Upper lobe of left lung (tissue), 6 donors: ENCODE measurements at regions not wholly inside any gene's neighbourhood (a gene's known extent, or its start where the extent isn't known, plus 50 kb on each side); places are given as distances from the start of the nearest gene placed in this dataset.

Source experiments
- ATAC-seq, 2 donors: fragments of 200-7000 bp; cut with Tn5 transposase; one replicate each; pipeline ENCODE4 v1.9.1; 2022; ENCODE audit warnings: mild to moderate bottlenecking in 2 of 2, moderate library complexity in 2 of 2; ENCODE audit not compliant: low FRiP score in 2 of 2
- DNase-seq, 2 donors: peaks; one replicate each; pipeline ENCODE4 v3.0.0-alpha.2; 2019 to 2020
- H3K27ac ChIP-seq, 4 donors: fragments of 200-600 bp; sonication (generic); one replicate each; pipeline ENCODE4 v1.5.1; 2016 to 2019
- H3K27me3 ChIP-seq, 4 donors: fragments of 200-600 bp; sonication (generic); one replicate each; pipeline ENCODE4 v1.5.1; 2017 to 2019
- H3K36me3 ChIP-seq, 4 donors: fragments of 200-600 bp; sonication (generic); one replicate each; pipeline ENCODE4 v1.5.1; 2016 to 2019
- H3K4me1 ChIP-seq, 4 donors: fragments of 200-600 bp; sonication (generic); one replicate each; pipeline ENCODE4 v1.5.1; 2018 to 2019
- H3K4me3 ChIP-seq, 4 donors: fragments of 200-600 bp; sonication (generic); one replicate each; pipeline ENCODE4 v1.5.1; 2017 to 2019; ENCODE audit warnings: mild to moderate bottlenecking in 2 of 4, moderate library complexity in 1 of 4
- H3K9me3 ChIP-seq, 4 donors: fragments of 200-600 bp; sonication (generic); one replicate each; pipeline ENCODE4 v1.5.1; 2018 to 2019
- EP300 ChIP-seq, 4 donors: sonication (generic); formaldehyde crosslinking; IDR thresholded peaks; one replicate each; pipeline ENCODE4 v1.5.1; 2017; ENCODE audit warnings: antibody characterized with exemption in 4 of 4, control low read depth in 2 of 4
- POLR2A ChIP-seq, 4 donors: fragments of 450-650 bp; IDR thresholded peaks; one replicate each; pipeline ENCODE4 v1.5.1; 2016 to 2017; ENCODE audit warnings: antibody characterized with exemption in 4 of 4, mild to moderate bottlenecking in 2 of 4
- POLR2AphosphoS5 ChIP-seq, 2 donors: sonication (generic); formaldehyde crosslinking; IDR thresholded peaks; one replicate each; pipeline ENCODE4 v1.5.1; 2017; ENCODE audit warnings: antibody characterized with exemption in 2 of 2
- WGBS, 2 donors: methylation state at CpG; one replicate each; pipeline ENCODE4 v1.1.5; 2017 to 2018; 5-methylcytosine and 5-hydroxymethylcytosine counted together
- TF ChIP-seq, protein P1 (sequence below), 6 experiments: fragments of 450-650 bp in 4 of 6; fragments of 200-600 bp in 2 of 6; sonication (generic) in 2 of 6; IDR thresholded peaks; one replicate each; pipeline ENCODE4 v1.5.1; 2016 to 2019; ENCODE audit warnings: antibody characterized with exemption in 6 of 6
- donor health status: DM: no; HTN: no; CAD: no; lungs with moderate emphysema.
- donor health status: DM: no; HTN: yes; CAD: no; lungs with severe emphysema.

DNA sequence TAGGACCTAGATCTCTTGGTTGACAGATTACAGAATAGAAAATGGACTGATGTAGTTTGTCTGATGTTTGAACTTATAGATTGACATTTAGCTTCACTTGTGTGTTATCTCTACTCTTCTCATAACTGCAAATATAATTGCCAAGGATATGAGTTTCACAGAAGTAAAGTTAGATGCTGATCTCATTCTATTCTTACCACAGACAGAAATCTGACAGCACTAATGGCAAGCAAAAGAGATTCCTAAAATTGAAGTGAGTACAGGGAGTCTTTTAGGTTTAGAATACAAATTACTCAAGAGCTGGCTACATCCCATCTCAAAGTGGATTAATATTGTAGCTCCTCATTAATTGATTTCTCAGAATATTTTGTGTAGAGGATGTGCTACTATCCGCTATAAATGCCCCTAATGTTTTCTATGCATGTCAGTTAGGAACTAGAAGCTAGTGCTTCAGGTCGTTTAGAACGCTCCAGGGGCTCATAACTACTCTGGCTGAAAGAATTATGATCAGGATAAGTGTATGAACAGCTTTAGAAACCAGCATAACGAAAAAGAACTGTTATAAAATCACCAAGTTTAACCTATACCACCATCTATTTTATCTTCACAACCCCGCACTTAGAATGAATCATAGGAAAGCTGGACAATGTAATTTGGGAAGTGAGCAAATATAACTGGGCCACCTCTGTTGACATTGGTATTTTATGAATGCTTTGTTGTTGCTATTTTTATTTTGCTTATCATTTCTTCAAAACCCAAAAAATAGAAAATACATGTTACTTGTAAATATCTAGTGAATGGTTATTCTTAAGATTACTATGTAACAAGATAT is 378.8 kb upstream of the REG3G start:
- Histone ChIP-seq H3K4me3 (no peak overlapping the region), H3K36me3 (no peaks in the 10 kb centered on the region), H3K4me1 (no peaks in the 10 kb centered on the region), H3K27me3 (no peaks in the 10 kb centered on the region), H3K27ac (no peak overlapping the region), H3K9me3 (no peaks in the 10 kb centered on the region)
- DNase-seq (no peak), ATAC-seq (no peak)
- TF ChIP-seq POLR2AphosphoS5 (IDR thresholded peaks at IDR 0.05) (no peak), EP300 (IDR thresholded peaks at IDR 0.05) (no peak), POLR2A (IDR thresholded peaks at IDR 0.05) (no peak)
- TF ChIP-seq, protein P1, sequence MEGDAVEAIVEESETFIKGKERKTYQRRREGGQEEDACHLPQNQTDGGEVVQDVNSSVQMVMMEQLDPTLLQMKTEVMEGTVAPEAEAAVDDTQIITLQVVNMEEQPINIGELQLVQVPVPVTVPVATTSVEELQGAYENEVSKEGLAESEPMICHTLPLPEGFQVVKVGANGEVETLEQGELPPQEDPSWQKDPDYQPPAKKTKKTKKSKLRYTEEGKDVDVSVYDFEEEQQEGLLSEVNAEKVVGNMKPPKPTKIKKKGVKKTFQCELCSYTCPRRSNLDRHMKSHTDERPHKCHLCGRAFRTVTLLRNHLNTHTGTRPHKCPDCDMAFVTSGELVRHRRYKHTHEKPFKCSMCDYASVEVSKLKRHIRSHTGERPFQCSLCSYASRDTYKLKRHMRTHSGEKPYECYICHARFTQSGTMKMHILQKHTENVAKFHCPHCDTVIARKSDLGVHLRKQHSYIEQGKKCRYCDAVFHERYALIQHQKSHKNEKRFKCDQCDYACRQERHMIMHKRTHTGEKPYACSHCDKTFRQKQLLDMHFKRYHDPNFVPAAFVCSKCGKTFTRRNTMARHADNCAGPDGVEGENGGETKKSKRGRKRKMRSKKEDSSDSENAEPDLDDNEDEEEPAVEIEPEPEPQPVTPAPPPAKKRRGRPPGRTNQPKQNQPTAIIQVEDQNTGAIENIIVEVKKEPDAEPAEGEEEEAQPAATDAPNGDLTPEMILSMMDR (IDR thresholded peaks at IDR 0.05) = no peak
- WGBS, 2 donors = 64 to 70% methylated on average over 5 of the region's 5 CpGs

DNA sequence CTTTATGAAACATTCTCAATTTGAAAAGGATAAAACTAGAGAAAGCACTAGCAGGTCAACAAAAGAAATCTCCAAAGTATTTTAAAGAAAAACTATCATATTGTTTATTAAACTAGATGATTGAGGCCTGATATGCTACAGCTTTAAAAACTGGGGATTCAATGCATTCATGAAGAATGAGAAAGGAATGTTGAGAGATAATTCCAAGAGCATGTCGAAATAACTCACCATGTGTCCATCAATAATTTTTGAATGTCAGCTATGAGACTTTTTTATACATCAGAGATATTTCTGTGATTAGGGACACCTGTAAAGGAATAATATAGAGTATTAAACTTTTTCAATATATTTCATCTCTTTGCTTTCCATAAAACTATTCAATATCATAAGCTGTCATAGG is 376.9 kb upstream of the REG3G start:
- Histone ChIP-seq H3K9me3 (no peaks in the 10 kb centered on the region), H3K27ac (no peak overlapping the region), H3K27me3 (no peaks in the 10 kb centered on the region), H3K4me3 (no peak overlapping the region), H3K4me1 (no peaks in the 10 kb centered on the region), H3K36me3 (no peaks in the 10 kb centered on the region)
- DNase-seq (no peak), ATAC-seq (no peak)
- 55 to 71% methylated on average over 1 of the region's 1 CpG for WGBS, 2 donors
- TF ChIP-seq, protein P1 (IDR thresholded peaks at IDR 0.05) = no peak
- TF ChIP-seq EP300 (IDR thresholded peaks at IDR 0.05) (no peak), POLR2AphosphoS5 (IDR thresholded peaks at IDR 0.05) (no peak), POLR2A (IDR thresholded peaks at IDR 0.05) (no peak)

DNA sequence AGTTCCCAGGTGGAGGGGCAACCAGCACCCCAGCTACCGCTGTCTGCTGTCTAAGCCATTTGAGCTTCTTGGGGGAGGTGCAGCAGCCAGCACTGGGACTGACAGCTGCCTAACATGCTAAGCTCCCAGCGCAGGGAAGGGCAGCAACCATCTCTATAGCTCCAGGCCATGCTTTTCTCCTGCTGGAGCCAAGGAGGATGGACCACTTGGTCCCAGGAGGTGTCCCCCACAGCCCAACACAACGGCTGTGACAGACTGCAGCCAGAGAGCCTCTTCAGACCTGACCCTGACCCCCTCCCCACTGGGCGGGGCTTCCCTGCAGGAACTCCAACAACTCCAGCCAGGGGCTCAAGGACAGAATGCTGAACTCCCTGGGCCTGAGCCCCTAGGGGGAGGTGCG is 370.6 kb upstream of the REG3G start:
- Histone ChIP-seq H3K4me3 (no peak overlapping the region), H3K9me3 (peaks cover 0 to 7% (median 0%) of the 10 kb centered on the region in 4 donors), H3K4me1 (no peaks in the 10 kb centered on the region), H3K27ac (no peak overlapping the region), H3K36me3 (no peaks in the 10 kb centered on the region), H3K27me3 (no peaks in the 10 kb centered on the region)
- TF ChIP-seq POLR2A (IDR thresholded peaks at IDR 0.05) (no peak), EP300 (IDR thresholded peaks at IDR 0.05) (no peak), POLR2AphosphoS5 (IDR thresholded peaks at IDR 0.05) (no peak)
- TF ChIP-seq, protein P1 (IDR thresholded peaks at IDR 0.05) = no peak
- ATAC-seq = no peak
- WGBS, 2 donors = 86% methylated on average over 5 of the region's 5 CpGs; no CpG with 5 or more reads in 1 of the 2 donors
- no peak for DNase-seq

DNA sequence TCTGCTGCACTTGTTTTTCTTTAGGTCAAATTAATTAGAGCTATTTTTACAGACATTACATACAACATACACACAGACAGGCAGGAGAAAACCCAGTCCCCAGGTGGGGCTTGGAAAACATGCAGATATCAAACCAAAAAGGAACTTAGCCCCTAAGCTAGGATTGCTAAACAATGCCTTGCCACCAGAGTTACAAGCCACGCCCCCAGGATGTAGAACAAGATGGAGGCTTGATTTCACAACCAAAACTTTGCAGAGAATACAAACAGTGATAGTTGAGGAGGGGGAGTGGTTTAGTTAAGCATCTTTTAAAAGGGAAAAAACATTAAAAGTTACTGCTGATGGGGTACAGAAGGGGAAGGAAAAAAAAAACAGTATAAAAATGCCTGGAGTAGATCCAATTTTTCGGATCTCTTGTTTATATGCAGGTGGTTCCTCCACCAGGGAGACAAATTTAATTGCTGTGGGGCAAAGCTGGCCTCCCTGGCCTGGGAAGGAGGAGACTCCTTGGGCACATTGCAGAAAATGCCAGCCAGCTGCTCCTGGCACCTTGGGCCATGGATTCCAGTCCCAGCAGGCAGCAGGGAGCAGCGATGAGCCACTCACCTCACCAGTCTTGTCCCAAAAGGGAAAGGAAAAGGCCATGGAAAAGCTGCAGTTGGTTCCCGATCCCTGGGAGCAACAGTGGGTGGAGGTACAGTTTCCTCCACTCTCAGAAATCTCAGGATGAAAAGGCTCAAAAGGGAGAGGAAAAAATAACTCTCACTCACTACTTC is 348.4 kb upstream of the REG3G start:
- no peak for ATAC-seq
- H3K4me1 ChIP-seq = no peaks in the 10 kb centered on the region
- no peaks in the 10 kb centered on the region for H3K9me3 ChIP-seq
- H3K27me3 ChIP-seq = no peaks in the 10 kb centered on the region
- no peak for TF ChIP-seq POLR2A (IDR thresholded peaks at IDR 0.05)
- TF ChIP-seq POLR2AphosphoS5 (IDR thresholded peaks at IDR 0.05) = no peak
- no peak for TF ChIP-seq EP300 (IDR thresholded peaks at IDR 0.05)
- TF ChIP-seq, protein P1 (IDR thresholded peaks at IDR 0.05) = no peak
- H3K4me3 ChIP-seq = no peak overlapping the region
- 49 to 67% methylated on average over 4 of the region's 4 CpGs for WGBS, 2 donors
- no peak overlapping the region for H3K27ac ChIP-seq
- DNase-seq = no peak
- no peaks in the 10 kb centered on the region for H3K36me3 ChIP-seq
